GM21526 (cell line): ENCODE measurements at regions not wholly inside any gene's neighbourhood (a gene's known extent, or its start where the extent isn't known, plus 50 kb on each side); places are given as distances from the start of the nearest gene placed in this dataset.
"Not testable (repeated sequence)": the region's sequence is repeated elsewhere in the genome, so short reads cannot be mapped to it uniquely, and the experiment has no call there.

ENCODE experiments used
- ATAC-seq: cut with Tn5 transposase; IDR thresholded peaks from one replicate; pipeline ENCODE4 v1.9.1; 2021; ENCODE audit warnings: moderate library complexity; ENCODE audit not compliant: unreplicated experiment, low FRiP score

DNA sequence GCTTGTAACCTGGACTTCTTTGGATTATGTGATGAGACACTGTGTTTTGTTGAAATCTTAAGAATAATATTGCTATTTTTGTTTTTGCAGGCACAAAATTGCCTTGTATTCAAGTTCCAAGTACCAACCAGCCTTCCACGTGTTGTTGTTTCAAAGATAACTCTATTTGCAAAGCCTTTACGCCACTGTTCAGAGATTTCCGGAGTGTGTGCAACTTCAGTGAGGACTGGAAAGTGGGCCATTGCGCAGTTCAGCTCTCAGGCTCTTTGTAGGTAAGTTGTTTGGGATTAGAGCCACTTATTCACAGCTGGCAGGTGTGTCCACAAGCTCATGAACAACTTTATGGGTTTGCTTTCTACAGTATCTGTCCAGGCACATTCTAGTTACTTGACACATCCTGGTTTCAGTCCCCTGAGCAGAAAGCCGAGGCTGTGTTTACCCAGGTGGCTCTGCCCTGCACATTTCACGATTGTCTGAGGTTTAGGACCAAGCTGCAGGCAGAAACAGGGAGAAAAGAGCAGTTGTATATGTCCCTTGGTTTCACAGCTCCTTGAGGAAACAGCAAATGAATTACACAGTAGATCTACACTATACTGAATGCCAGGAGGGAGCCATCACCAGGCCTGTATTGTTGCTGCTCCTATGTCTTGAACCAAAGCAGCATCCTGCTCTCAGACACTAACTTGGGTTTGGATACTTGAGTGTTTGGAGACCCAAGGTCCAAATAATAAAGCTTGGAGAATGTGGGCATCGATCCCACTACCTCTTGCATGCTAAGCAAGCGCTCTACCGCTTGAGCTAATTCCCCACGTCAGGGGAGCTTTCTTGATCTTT is 136.1 kb upstream of the ZNF322 start:
- ATAC-seq: not testable (repeated sequence)

GRCh38 chr6:26799903-26800633 is 140.5 kb upstream of the ZNF322 start:
- not testable (repeated sequence) for ATAC-seq

GRCh38 chr6:26803762-26804161 is 144.2 kb upstream of the ZNF322 start:
- ATAC-seq: not testable (repeated sequence)

DNA sequence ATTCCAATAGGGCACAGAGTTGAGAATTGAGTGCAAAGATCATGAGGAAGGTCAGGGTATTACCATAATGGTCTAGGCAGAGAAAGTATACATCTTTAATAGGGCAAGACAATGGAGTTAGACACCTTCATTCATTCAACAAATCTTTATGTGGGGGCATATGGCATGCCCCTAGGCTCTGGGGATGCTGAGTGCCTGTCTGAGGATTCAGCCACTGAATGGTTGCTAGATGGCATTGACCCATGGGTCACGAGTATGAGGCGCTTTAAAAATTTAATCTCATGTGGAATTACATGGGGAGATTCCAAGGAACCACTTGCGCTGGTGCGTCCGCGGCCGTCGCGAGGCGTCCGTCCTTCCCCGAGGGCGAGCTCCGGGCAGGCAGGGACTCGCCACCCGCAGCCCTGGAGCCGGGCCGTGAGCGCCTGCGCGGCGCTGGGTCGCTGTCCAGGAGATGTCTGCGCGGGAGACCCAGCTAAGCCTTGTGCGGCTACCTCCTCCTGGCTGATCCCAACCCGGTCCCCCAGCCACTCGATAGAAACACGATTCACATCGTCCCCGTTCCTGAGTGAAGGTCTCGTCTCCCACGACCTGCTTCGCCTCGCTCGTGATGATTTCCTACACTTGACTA is 152.1 kb upstream of the ZNF322 start:
- not testable (repeated sequence) for ATAC-seq

- not testable (repeated sequence) for ATAC-seq
Observed at GRCh38 chr6:26818640-26819225, 159.2 kb upstream of the ZNF322 start.

- ATAC-seq: not testable (repeated sequence)
Observed at GRCh38 chr6:26827965-26828364, 168.4 kb upstream of the ZNF322 start.

DNA sequence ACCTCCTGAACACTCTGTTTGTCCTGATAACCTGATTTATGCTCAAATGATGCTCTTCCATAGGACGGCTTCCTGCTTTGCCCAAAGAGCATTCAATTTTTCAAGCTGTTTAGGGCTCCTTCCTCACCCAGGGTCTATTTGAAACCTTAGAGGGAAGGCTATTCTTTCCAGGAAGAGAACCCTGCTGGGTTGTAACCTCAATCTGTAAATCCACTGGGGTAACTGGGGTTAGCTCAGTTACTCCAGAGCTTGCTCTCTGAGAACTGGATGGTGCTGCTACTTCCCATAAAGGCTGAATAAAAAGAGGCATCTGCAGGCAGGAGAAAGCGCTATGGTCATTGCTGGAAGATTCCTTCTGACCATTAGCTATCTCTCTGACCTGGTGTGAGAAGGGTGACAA is 169.9 kb upstream of the ZNF322 start:
- not testable (repeated sequence) for ATAC-seq

DNA sequence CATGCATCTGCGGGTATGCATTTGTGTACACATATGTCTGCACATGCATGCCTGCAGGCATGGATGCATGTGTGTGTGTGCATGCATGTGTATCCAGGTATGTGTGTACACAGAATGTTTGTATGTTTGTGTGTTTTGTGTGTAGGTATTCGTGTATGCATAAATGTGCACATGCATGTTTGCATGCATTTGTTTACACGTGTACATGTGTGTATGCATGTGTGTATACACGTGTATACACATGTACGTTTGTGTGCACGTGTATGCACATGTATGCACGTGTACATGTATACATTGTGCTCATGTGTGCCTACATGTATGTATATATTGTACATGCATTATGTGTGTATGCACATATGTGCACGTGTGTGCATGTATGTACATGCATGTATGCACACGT is 171.4 kb upstream of the ZNF322 start:
- not testable (repeated sequence) for ATAC-seq

DNA sequence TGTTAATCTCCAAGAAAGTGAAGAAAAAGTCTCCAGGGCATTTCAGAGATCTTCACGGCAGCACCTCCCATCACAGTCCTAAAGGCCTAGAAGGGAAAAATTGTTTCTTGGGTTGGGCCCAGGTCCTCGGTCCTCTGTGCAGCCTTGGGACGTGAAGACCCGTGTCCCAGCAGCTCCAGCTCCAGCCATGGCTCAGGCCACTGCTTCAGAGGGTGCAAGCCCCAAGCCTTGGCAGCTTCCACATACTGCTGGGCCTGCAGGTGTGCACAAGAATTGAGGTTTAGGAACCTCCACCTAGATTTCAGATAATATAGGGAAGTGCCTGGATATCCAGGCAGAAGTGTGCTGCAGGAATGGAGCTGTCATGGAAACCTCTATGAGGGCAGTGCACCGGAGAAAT is 176.2 kb upstream of the ZNF322 start:
- ATAC-seq: not testable (repeated sequence)

GRCh38 chr6:26836657-26837056 is 177.1 kb upstream of the ZNF322 start:
- not testable (repeated sequence) for ATAC-seq

DNA sequence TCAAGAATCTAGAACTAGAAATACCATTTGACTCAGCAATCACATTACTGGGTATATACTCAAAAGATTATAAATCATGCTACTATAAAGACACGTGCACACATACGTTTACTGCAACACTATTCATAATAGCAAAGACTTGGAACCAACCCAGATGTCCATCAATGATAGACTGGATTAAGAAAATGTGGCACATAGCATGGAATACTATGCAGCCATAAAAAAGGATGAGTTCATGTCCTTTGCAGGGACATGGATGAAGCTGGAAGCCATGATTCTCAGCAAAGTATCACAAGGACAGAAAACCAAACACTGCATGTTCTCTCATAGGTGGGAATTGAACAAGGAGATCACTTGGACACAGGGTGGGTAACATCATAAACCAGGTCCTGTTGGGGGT is 185.3 kb upstream of the ZNF322 start:
- not testable (repeated sequence) for ATAC-seq

- ATAC-seq: not testable (repeated sequence)
Observed at GRCh38 chr6:26857289-26857688, 197.7 kb upstream of the ZNF322 start.

- not testable (repeated sequence) for ATAC-seq
Observed at GRCh38 chr6:26859067-26859770, 199.7 kb upstream of the ZNF322 start.

GRCh38 chr6:26859771-26860163 is 200.2 kb upstream of the ZNF322 start:
- ATAC-seq: not testable (repeated sequence)

DNA sequence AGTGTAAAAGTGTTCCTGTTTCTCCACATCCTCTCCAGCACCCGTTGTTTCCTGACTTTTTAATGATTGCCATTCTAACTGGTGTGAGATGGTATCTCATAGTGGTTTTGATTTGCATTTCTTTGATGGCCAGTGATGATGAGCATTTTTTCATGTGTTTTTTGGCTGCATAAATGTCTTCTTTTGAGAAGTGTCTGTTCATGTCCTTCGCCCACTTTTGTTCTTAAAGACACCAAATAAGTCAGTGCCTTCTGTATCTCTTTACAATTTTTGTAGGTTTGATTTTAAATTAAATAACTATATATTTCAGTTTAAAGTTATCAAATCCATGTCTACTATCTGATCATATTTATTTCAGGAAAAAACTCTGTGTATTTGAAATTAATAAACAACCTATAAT is 202.4 kb upstream of the ZNF322 start:
- not testable (repeated sequence) for ATAC-seq

DNA sequence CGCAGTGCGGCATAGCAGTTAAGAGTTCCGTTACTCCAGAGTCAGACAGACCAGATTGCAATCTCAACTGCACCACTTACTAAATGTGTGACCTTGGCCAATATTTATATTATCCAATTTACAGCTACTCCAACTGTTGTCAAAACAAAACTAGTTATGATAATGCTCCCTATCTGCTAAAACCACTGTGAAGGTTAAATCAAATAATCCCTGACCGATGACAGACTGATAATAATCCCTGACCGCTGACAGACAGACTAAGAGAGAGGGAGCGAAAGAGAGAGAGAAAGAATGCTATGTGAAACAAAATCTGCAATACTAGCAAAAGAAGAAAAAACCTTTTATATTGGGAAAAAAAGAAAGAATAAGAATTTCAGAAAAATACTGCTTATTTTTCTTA is 204.1 kb upstream of the ZNF322 start:
- not testable (repeated sequence) for ATAC-seq

DNA sequence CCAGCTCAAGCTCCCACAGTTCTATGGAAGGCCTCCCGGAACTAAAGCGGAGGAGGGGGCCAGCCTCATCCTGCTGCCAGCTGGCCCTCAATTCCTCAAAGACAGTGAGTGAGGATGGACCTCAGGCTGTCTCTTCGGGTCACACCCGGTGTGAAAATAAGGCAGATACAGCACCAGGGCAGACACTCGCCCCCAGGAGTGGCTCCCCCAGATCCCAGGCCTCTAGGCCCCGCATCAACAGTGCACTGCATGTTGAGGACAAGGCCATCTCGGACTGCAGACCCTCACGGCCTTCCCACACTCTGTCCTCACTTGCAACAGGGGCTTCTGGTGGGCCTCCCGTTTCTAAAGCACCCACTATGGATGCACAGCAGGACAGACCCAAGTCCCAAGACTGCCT is 239.2 kb upstream of the ZNF322 start:
- not testable (repeated sequence) for ATAC-seq

DNA sequence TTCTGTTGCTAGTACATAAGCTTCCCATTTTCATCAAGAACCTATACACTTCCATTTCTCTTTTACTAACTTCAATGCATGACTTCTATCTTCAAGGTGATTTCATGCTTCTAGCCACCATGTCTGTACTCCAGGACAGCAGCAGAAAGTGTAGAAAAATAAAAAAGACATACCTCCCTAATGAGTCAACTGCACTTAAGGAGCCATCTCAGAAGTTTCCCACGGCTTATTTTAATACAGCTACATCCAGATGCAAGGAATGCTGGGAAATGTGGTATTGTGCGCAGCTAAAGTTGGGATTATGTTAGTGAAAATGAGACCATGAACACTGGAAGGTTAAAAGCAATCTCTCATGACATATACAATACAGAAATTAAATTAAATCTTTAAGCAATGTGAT is 264.7 kb upstream of the ZNF322 start:
- not testable (repeated sequence) for ATAC-seq

DNA sequence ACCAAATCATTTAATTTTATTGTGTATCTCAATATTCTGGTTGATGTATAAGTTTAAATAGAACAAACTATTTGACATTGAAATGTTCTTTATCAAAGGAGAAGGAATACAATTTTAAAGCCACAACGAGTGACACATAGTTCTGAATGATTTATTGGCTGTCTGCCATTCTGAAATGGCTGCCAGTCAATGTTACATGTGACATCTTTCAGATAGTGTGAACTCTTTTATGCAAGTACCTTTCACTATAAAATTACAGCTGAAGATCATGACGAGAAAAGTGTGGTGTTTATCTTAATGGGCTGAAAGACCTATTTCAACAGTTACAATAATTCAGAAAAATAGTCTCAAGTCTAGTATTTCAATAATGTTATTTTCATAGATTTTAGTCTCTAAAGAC is 268.6 kb upstream of the ZNF322 start:
- ATAC-seq: not testable (repeated sequence)

DNA sequence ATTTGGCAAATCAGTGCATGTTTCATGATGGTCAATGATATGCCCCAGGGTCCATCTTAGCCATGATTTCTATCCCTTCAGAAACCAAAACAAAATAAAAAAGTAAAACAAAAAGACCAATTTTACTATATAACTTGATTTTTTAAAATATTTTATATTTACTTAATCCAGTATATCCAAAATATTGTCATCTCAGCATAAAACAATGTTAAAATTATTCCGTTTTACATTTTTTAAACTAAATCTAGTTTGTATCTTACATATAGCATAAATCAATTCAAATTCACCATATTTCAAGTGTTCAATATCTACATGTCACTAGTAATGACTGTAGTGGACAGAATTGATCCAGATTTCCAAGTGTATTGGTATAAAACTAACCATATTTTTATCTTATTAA is 277.7 kb upstream of the ZNF322 start:
- ATAC-seq: not testable (repeated sequence)
